ENCODE measurements at regions not wholly inside any gene's neighbourhood (a gene's known extent, or its start where the extent isn't known, plus 50 kb on each side); places are given as distances from the start of the nearest gene placed in this dataset.

- Histone ChIP-seq H2AFZ (no peak overlapping the region), H3F3A (replicated peaks; ENCODE audit: low read depth) (no peaks in the 10 kb centered on the region), H3K79me2 (replicated peaks; ENCODE audit: insufficient read depth) (no peaks in the 10 kb centered on the region), H3K36me3 (ENCODE audit: insufficient read depth) (no peaks in the 10 kb centered on the region), H3K4me3 (no peak overlapping the region), H3K9me2 (ENCODE audit: insufficient read depth) (no peaks in the 10 kb centered on the region), H3K27ac (ENCODE audit: low read depth) (no peak overlapping the region), H4K20me1 (replicated peaks; ENCODE audit: insufficient read depth) (no peaks in the 10 kb centered on the region), H3K27me3 (ENCODE audit: insufficient read depth) (no peaks in the 10 kb centered on the region), H3K4me1 (ENCODE audit: insufficient read depth) (peaks cover 15% of the 10 kb centered on the region; the same call in 1 of the 2 replicates), H3K4me2 (no peak overlapping the region)
- Mint-ChIP-seq H3K27me3 (ENCODE audit: insufficient read depth, low read depth, poor library complexity) (no peaks in the 10 kb centered on the region), H3K27ac (no peak overlapping the region), H3K9me3 (no peaks in the 10 kb centered on the region), H3K4me1 (peaks cover 12% of the 10 kb centered on the region), H3K4me3 (no peak overlapping the region), H3K36me3 (ENCODE audit: low read depth) (no peaks in the 10 kb centered on the region)
- TF ChIP-seq ZNF114 (CRISPR knock-in tag; IDR thresholded peaks at IDR 0.05) (no peak), ETS1 (IDR thresholded peaks at IDR 0.05) (no peak)
- DNase-seq (ENCODE audit: low spot score) (no peak), ATAC-seq (no peak)
Observed at GRCh38 chr2:184201246-184201645, 397.1 kb upstream of the ZNF804A start.

- Mint-ChIP-seq H3K4me3 (no peak overlapping the region), H3K9me3 (no peaks in the 10 kb centered on the region), H3K4me1 (peaks cover 4% of the 10 kb centered on the region), H3K27me3 (ENCODE audit: insufficient read depth, low read depth, poor library complexity) (no peaks in the 10 kb centered on the region), H3K27ac (no peak overlapping the region), H3K36me3 (ENCODE audit: low read depth) (no peaks in the 10 kb centered on the region)
- Histone ChIP-seq H3F3A (replicated peaks; ENCODE audit: low read depth) (no peaks in the 10 kb centered on the region), H3K27me3 (ENCODE audit: insufficient read depth) (no peaks in the 10 kb centered on the region), H4K20me1 (replicated peaks; ENCODE audit: insufficient read depth) (no peaks in the 10 kb centered on the region), H2AFZ (no peak overlapping the region), H3K9me2 (ENCODE audit: insufficient read depth) (no peaks in the 10 kb centered on the region), H3K36me3 (ENCODE audit: insufficient read depth) (no peaks in the 10 kb centered on the region), H3K4me1 (ENCODE audit: insufficient read depth) (no peaks in the 10 kb centered on the region), H3K4me2 (no peak overlapping the region), H3K4me3 (no peak overlapping the region), H3K27ac (ENCODE audit: low read depth) (no peak overlapping the region), H3K79me2 (replicated peaks; ENCODE audit: insufficient read depth) (no peaks in the 10 kb centered on the region)
- DNase-seq (ENCODE audit: low spot score): no peak
- TF ChIP-seq JUNB (IDR thresholded peaks at IDR 0.05; ENCODE audit: unreplicated experiment): no peak
- no peak for TF ChIP-seq REST (IDR thresholded peaks at IDR 0.05; ENCODE audit: unreplicated experiment)
- TF ChIP-seq ETS1 (IDR thresholded peaks at IDR 0.05): no peak
- no peak for TF ChIP-seq NANOG (IDR thresholded peaks at IDR 0.05; ENCODE audit: borderline replicate concordance)
- no peak for TF ChIP-seq POLR2AphosphoS5 (IDR thresholded peaks at IDR 0.05; ENCODE audit: low read depth)
- no peak for TF ChIP-seq ZNF114 (CRISPR knock-in tag; IDR thresholded peaks at IDR 0.05)
- no peak for TF ChIP-seq CREB1 (CRISPR knock-in tag; IDR thresholded peaks at IDR 0.05; ENCODE audit: low read depth)
- no peak for TF ChIP-seq STAT1 (IDR thresholded peaks at IDR 0.05; ENCODE audit: unreplicated experiment)
- TF ChIP-seq ZNF331 (CRISPR knock-in tag; IDR thresholded peaks at IDR 0.05; ENCODE audit: low read depth): no peak
- no peak for ATAC-seq
Observed at GRCh38 chr2:184203661-184204060, 394.7 kb upstream of the ZNF804A start.

Measured in GM23338 (cell line).